MCF 10A (cell line): ENCODE measurements at regions not wholly inside any gene's neighbourhood (a gene's known extent, or its start where the extent isn't known, plus 50 kb on each side); places are given as distances from the start of the nearest gene placed in this dataset.

Source experiments
- BruUV-seq: library from RNA; stranded (reverse); fragments of 400-500 nt; replicated peaks from 2 replicates; lab custom pipeline; 2021; lab: Mats Ljungman, UMichigan
- CTCF ChIA-PET: fragments of 300-600 bp; sonication (Branson Sonifier 250); formaldehyde crosslinking; extraction: SDS; loops from one replicate; lab custom pipeline; 2021; ENCODE audit warnings: antibody characterized with exemption, inconsistent platforms; lab: Yijun Ruan, JAX
- POLR2A ChIA-PET: fragments of 300-600, 350-650 bp; sonication (Branson Sonifier 250); formaldehyde crosslinking; extraction: SDS; loops from one replicate; lab custom pipeline; 2020; ENCODE audit warnings: antibody characterized with exemption, inconsistent platforms; lab: Yijun Ruan, JAX
- DNase-seq: peaks from one replicate; pipeline ENCODE4 v3.0.0-alpha.2; 2018; ENCODE audit not compliant: unreplicated experiment
- H3K27ac Mint-ChIP-seq: one replicate; pipeline ENCODE4 v1.8.0; 2022; ENCODE audit warnings: mild to moderate bottlenecking, low read depth, mixed read lengths; ENCODE audit not compliant: unreplicated experiment
- H3K27me3 Mint-ChIP-seq: one replicate; pipeline ENCODE4 v1.8.0; 2022; ENCODE audit warnings: mixed read lengths; ENCODE audit not compliant: insufficient read depth, unreplicated experiment
- H3K36me3 Mint-ChIP-seq: one replicate; pipeline ENCODE4 v1.8.0; 2022; ENCODE audit warnings: mild to moderate bottlenecking, moderate library complexity, mixed read lengths; ENCODE audit not compliant: insufficient read depth, unreplicated experiment
- H3K4me1 Mint-ChIP-seq: one replicate; pipeline ENCODE4 v1.8.0; 2022; ENCODE audit warnings: mixed read lengths; ENCODE audit not compliant: insufficient read depth, unreplicated experiment
- H3K4me3 Mint-ChIP-seq: one replicate; pipeline ENCODE4 v1.8.0; 2022; ENCODE audit warnings: mild to moderate bottlenecking, moderate library complexity, mixed read lengths; ENCODE audit not compliant: unreplicated experiment
- H3K9me3 Mint-ChIP-seq: one replicate; pipeline ENCODE4 v1.8.0; 2022; ENCODE audit warnings: mixed read lengths; ENCODE audit not compliant: unreplicated experiment
- intact Hi-C: fragments of 100-400 bp; cut with micrococcal nuclease; formaldehyde crosslinking; loops from 2 replicates; pipeline ENCODE4 v1.14.1; 2022
- TF ChIP-seq, protein P1 (sequence below): fragments of 200-600 bp; IDR thresholded peaks from one replicate; pipeline ENCODE4 v1.8.0; 2022; ENCODE audit warnings: antibody characterized with exemption, mild to moderate bottlenecking; ENCODE audit not compliant: unreplicated experiment

GRCh38 chr4:11622961-11623725 lies 194.4 kb upstream of the HS3ST1 start:
- TF ChIP-seq, protein P1, sequence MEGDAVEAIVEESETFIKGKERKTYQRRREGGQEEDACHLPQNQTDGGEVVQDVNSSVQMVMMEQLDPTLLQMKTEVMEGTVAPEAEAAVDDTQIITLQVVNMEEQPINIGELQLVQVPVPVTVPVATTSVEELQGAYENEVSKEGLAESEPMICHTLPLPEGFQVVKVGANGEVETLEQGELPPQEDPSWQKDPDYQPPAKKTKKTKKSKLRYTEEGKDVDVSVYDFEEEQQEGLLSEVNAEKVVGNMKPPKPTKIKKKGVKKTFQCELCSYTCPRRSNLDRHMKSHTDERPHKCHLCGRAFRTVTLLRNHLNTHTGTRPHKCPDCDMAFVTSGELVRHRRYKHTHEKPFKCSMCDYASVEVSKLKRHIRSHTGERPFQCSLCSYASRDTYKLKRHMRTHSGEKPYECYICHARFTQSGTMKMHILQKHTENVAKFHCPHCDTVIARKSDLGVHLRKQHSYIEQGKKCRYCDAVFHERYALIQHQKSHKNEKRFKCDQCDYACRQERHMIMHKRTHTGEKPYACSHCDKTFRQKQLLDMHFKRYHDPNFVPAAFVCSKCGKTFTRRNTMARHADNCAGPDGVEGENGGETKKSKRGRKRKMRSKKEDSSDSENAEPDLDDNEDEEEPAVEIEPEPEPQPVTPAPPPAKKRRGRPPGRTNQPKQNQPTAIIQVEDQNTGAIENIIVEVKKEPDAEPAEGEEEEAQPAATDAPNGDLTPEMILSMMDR: no peak
- intact Hi-C loops: no loop called here
- no peaks in the 10 kb centered on the region for H3K27me3 Mint-ChIP-seq
- H3K4me3 Mint-ChIP-seq: no peak overlapping the region
- H3K36me3 Mint-ChIP-seq: peaks cover 6% of the 10 kb centered on the region
- ChIA-PET CTCF (interaction anchor here (0.7 to 1.3 kb wide), 2 partner anchors 1043 to 1057 kb away, joined by 3 to 5 read pairs; no protein-coding TSS in a partner anchor), POLR2A (interaction anchor here (0.6 to 0.7 kb wide), 2 partner anchors 36 to 133 kb away, joined by 3 to 4 read pairs; no protein-coding TSS in a partner anchor)
- H3K9me3 Mint-ChIP-seq: no peaks in the 10 kb centered on the region
- DNase-seq: no peak
- H3K27ac Mint-ChIP-seq: no peak overlapping the region
- H3K4me1 Mint-ChIP-seq: peaks cover 23% of the 10 kb centered on the region
- no TSS peak for BruUV-seq

GRCh38 chr4:11620861-11621260 lies 192.2 kb upstream of the HS3ST1 start:
- ChIA-PET CTCF (no interaction called here), POLR2A (no interaction called here)
- intact Hi-C loops: no loop called here
- DNase-seq: no peak
- TF ChIP-seq, protein P1: no peak
- no peaks in the 10 kb centered on the region for H3K27me3 Mint-ChIP-seq
- H3K36me3 Mint-ChIP-seq: peaks cover 6% of the 10 kb centered on the region
- H3K4me1 Mint-ChIP-seq: peaks cover 24% of the 10 kb centered on the region
- H3K9me3 Mint-ChIP-seq: no peaks in the 10 kb centered on the region
- no peak overlapping the region for H3K4me3 Mint-ChIP-seq
- H3K27ac Mint-ChIP-seq: no peak overlapping the region
- no TSS peak for BruUV-seq

- Mint-ChIP-seq H3K27me3 (no peaks in the 10 kb centered on the region), H3K36me3 (peaks cover 6% of the 10 kb centered on the region), H3K4me3 (no peak overlapping the region), H3K9me3 (no peaks in the 10 kb centered on the region), H3K4me1 (peaks cover 28% of the 10 kb centered on the region), H3K27ac (no peak overlapping the region)
- intact Hi-C loops: no loop called here
- POLR2A ChIA-PET: no interaction called here
- TF ChIP-seq, protein P1: no peak
- CTCF ChIA-PET: interaction anchor here (0.6 kb wide), 1 partner anchor 94 kb away, joined by 4 read pairs; no protein-coding TSS in a partner anchor
- DNase-seq: no peak
- no TSS peak for BruUV-seq
These were observed 190.1 kb upstream of the HS3ST1 start for GRCh38 chr4:11618666-11619282.

DNA sequence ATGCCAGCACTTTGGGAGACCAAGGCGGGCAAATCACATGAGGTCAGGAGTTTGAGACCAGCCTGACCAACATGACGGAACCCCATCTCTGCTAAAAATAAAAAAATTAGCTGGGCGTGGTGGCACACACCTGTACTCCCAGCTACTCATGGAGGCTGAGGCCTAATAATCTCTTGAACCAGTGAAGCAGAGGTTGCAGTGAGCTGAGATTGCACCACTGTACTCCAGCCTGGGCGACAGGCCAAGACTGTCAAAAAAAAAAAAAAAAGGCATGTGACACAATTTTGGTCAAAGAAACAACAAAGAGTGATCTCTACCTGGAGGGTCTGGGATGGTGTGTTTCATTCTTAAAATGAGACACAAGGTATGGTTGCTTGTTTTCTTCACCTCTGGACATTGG lies 188.2 kb upstream of the HS3ST1 start:
- POLR2A ChIA-PET: interaction anchor here (1.0 to 1.6 kb wide), 2 partner anchors 8 to 188 kb away, joined by 3 to 6 read pairs; partner anchors contain the start of gene HS3ST1
- H3K4me1 Mint-ChIP-seq: peaks cover 33% of the 10 kb centered on the region
- peak; percentile 39 for DNase-seq
- H3K4me3 Mint-ChIP-seq: no peak overlapping the region
- intact Hi-C loops: no loop called here
- peak overlapping the region; percentile 13 for H3K27ac Mint-ChIP-seq
- H3K27me3 Mint-ChIP-seq: no peaks in the 10 kb centered on the region
- BruUV-seq: no TSS peak
- CTCF ChIA-PET: interaction anchor here (0.6 kb wide), 1 partner anchor 144 kb away, joined by 3 read pairs; no protein-coding TSS in a partner anchor
- H3K9me3 Mint-ChIP-seq: no peaks in the 10 kb centered on the region
- TF ChIP-seq, protein P1: no peak
- H3K36me3 Mint-ChIP-seq: peaks cover 6% of the 10 kb centered on the region
